ENCODE measurements at regions not wholly inside any gene's neighbourhood (a gene's known extent, or its start where the extent isn't known, plus 50 kb on each side); places are given as distances from the start of the nearest gene placed in this dataset.

- no peak for DNase-seq (ENCODE audit: low spot score)
Observed at GRCh38 chr15:88382482-88382983, 84.7 kb downstream of the MRPL46 start.

GRCh38 chr15:88378188-88378637 lies 89.0 kb downstream of the MRPL46 start:
- DNase-seq (ENCODE audit: low spot score), result no peak

GRCh38 chr15:88377509-88377908 lies 89.7 kb downstream of the MRPL46 start:
- DNase-seq (ENCODE audit: low spot score), result no peak

GRCh38 chr15:88376574-88377174 lies 90.5 kb downstream of the MRPL46 start:
- no peak for DNase-seq (ENCODE audit: low spot score)

GRCh38 chr15:88375234-88375927 lies 91.8 kb downstream of the MRPL46 start:
- DNase-seq (ENCODE audit: low spot score), result no peak

- no peak for DNase-seq (ENCODE audit: low spot score)
Observed at GRCh38 chr15:88365124-88365523, 102.1 kb downstream of the MRPL46 start.

- DNase-seq (ENCODE audit: low spot score), result no peak
Observed at GRCh38 chr15:88348579-88349230, 92.2 kb upstream of the NTRK3 start.

GRCh38 chr15:88345962-88346361 lies 89.4 kb upstream of the NTRK3 start:
- no peak for DNase-seq (ENCODE audit: low spot score)

GRCh38 chr15:88344786-88345185 lies 88.2 kb upstream of the NTRK3 start:
- no peak for DNase-seq (ENCODE audit: low spot score)

- DNase-seq (ENCODE audit: low spot score), result no peak
Observed at GRCh38 chr15:88342666-88343065, 86.1 kb upstream of the NTRK3 start.

GRCh38 chr15:88341653-88342052 lies 85.1 kb upstream of the NTRK3 start:
- DNase-seq (ENCODE audit: low spot score), result no peak

- DNase-seq (ENCODE audit: low spot score), result no peak
Observed at GRCh38 chr15:88341006-88341405, 84.5 kb upstream of the NTRK3 start.

GRCh38 chr15:88337993-88338392 lies 81.5 kb upstream of the NTRK3 start:
- DNase-seq (ENCODE audit: low spot score), result no peak

- no peak for DNase-seq (ENCODE audit: low spot score)
Observed at GRCh38 chr15:88335074-88335473, 78.5 kb upstream of the NTRK3 start.

GRCh38 chr15:88334436-88334835 lies 77.9 kb upstream of the NTRK3 start:
- DNase-seq (ENCODE audit: low spot score), result no peak

- peak; percentile 73 for DNase-seq (ENCODE audit: low spot score)
Observed at GRCh38 chr15:88331291-88331690, 74.8 kb upstream of the NTRK3 start.

GRCh38 chr15:88326924-88327323 lies 70.4 kb upstream of the NTRK3 start:
- DNase-seq (ENCODE audit: low spot score), result no peak

- no peak for DNase-seq (ENCODE audit: low spot score)
Observed at GRCh38 chr15:88324741-88325065, 68.2 kb upstream of the NTRK3 start.

- no peak for DNase-seq (ENCODE audit: low spot score)
Observed at GRCh38 chr15:88323976-88324740, 67.6 kb upstream of the NTRK3 start.

GRCh38 chr15:88323468-88323867 lies 66.9 kb upstream of the NTRK3 start:
- no peak for DNase-seq (ENCODE audit: low spot score)

GRCh38 chr15:88322461-88322860 lies 65.9 kb upstream of the NTRK3 start:
- DNase-seq (ENCODE audit: low spot score), result no peak

- no peak for DNase-seq (ENCODE audit: low spot score)
Observed at GRCh38 chr15:88321271-88321670, 64.7 kb upstream of the NTRK3 start.

- no peak for DNase-seq (ENCODE audit: low spot score)
Observed at GRCh38 chr15:88316586-88316985, 60.0 kb upstream of the NTRK3 start.
